HCT116 (cell line): ENCODE measurements at regions not wholly inside any gene's neighbourhood (a gene's known extent, or its start where the extent isn't known, plus 50 kb on each side); places are given as distances from the start of the nearest gene placed in this dataset.

ENCODE experiments used
- ATAC-seq: fragments of 200-7000 bp; cut with Tn5 transposase; 2 replicates; pipeline ENCODE4 v1.9.1; 2020; ENCODE audit warnings: mild to moderate bottlenecking, moderate library complexity
- BruUV-seq: library from RNA; stranded (reverse); fragments of 400-500 nt; replicated peaks from 2 replicates; lab custom pipeline; 2021; lab: Mats Ljungman, UMichigan
- CTCF ChIA-PET: fragments of 300-600 bp; sonication (Branson Sonifier 250); formaldehyde crosslinking; loops from one replicate; lab custom pipeline; 2021; ENCODE audit warnings: antibody characterized with exemption; lab: Charles Lee
- POLR2A ChIA-PET: fragments of 300-600, 350-600 bp; sonication (Branson Sonifier 250); formaldehyde crosslinking; loops from one replicate; lab custom pipeline; 2021; ENCODE audit warnings: antibody characterized with exemption; lab: Charles Lee
- RAD21 ChIA-PET, 2 experiments: fragments of 300-600 bp; sonication (Branson Sonifier 250); formaldehyde crosslinking; loops; one replicate each; lab custom pipeline; 2023; ENCODE audit warnings: low total read pairs in 2 of 2; ENCODE audit not compliant: uncharacterized antibody in 2 of 2, unreplicated experiment in 2 of 2, low non-redundant PET in 1 of 2; lab: Charles Lee
- DNase-seq: peaks from one replicate; pipeline ENCODE4 v3.0.0-alpha.2; 2010; ENCODE audit warnings: low read depth, low spot score
- H2AFZ ChIP-seq: fragments of 200-600 bp; shearing (Covaris generic), sonication (generic); 2 replicates; pipeline ENCODE4 v1.6.1; 2017; ENCODE audit warnings: low read depth, mixed run types, mixed read lengths, antibody characterized with exemption, low read length; ENCODE audit not compliant: poor library complexity, severe bottlenecking
- H3K27ac ChIP-seq: 2 replicates; pipeline ENCODE4 v1.5.1; 2012; ENCODE audit warnings: low read depth, low read length
- H3K27me3 ChIP-seq: fragments of 200-600 bp; sonication (generic); 2 replicates; pipeline ENCODE4 v1.6.1; 2016; ENCODE audit warnings: mixed run types, low read length, mixed read lengths; ENCODE audit not compliant: insufficient read depth
- H3K36me3 ChIP-seq, 2 experiments: fragments of 200-500 bp in 1 of 2; fragments of 200-600 bp in 1 of 2; sonication (Bioruptor generic) in 1 of 2; sonication (generic) in 1 of 2; 2 replicates each; pipeline versions ENCODE4 v1.5.1 to v1.6.1; 2014 to 2016; ENCODE audit warnings: low read length in 2 of 2, inconsistent platforms in 1 of 2, mixed read lengths in 1 of 2, mixed run types in 1 of 2; ENCODE audit not compliant: insufficient read depth in 2 of 2, control insufficient read depth in 1 of 2
- H3K4me1 ChIP-seq, 2 experiments: fragments of 200-600 bp in 1 of 2; sonication (generic) in 1 of 2; 2 replicates each; pipeline versions ENCODE4 v1.5.1 to v1.6.1; 2012 to 2017; ENCODE audit warnings: low read length in 2 of 2, inconsistent platforms in 1 of 2, mild to moderate bottlenecking in 1 of 2, mixed read lengths in 1 of 2, mixed run types in 1 of 2, moderate library complexity in 1 of 2; ENCODE audit not compliant: insufficient read depth in 2 of 2, control insufficient read depth in 1 of 2
- H3K4me2 ChIP-seq: fragments of 200-600 bp; sonication (generic); 2 replicates; pipeline ENCODE4 v1.6.1; 2017; ENCODE audit warnings: mixed run types, low read length, mixed read lengths
- H3K4me3 ChIP-seq, 2 experiments: fragments of 200-600 bp in 1 of 2; sonication (generic) in 1 of 2; replicated peaks in 1 of 2; 2 replicates each; pipeline ENCODE4 v1.5.1; 2011 to 2016; ENCODE audit warnings: low read length in 2 of 2, control low read depth in 1 of 2, low read depth in 1 of 2, mild to moderate bottlenecking in 1 of 2, mixed read lengths in 1 of 2, mixed run types in 1 of 2
- H3K79me2 ChIP-seq: fragments of 200-600 bp; sonication (generic); 2 replicates; pipeline ENCODE4 v1.6.1; 2017; ENCODE audit warnings: mild to moderate bottlenecking, mixed run types, low read length, moderate library complexity, mixed read lengths; ENCODE audit not compliant: insufficient read depth
- H3K9ac ChIP-seq: fragments of 200-600 bp; sonication (generic); 2 replicates; pipeline ENCODE4 v1.6.1; 2016; ENCODE audit warnings: low read length, mixed read lengths
- H3K9me2 ChIP-seq: fragments of 200-600 bp; sonication (generic), shearing (Covaris generic); 2 replicates; pipeline ENCODE4 v1.6.1; 2017; ENCODE audit warnings: mixed run types, mild to moderate bottlenecking, moderate library complexity; ENCODE audit not compliant: insufficient read depth
- H3K9me3 ChIP-seq, 2 experiments: fragments of 200-500 bp in 1 of 2; fragments of 200-600 bp in 1 of 2; sonication (Bioruptor generic) in 1 of 2; sonication (generic) in 1 of 2; 2 replicates each; pipeline ENCODE4 v1.6.1; 2014 to 2017; ENCODE audit warnings: low read length in 2 of 2, mixed read lengths in 2 of 2, inconsistent platforms in 1 of 2, low read depth in 1 of 2, mild to moderate bottlenecking in 1 of 2, mixed run types in 1 of 2, moderate library complexity in 1 of 2; ENCODE audit not compliant: control insufficient read depth in 1 of 2, insufficient read depth in 1 of 2
- H4K20me1 ChIP-seq: fragments of 200-600 bp; sonication (generic), shearing (Covaris generic); 2 replicates; pipeline ENCODE4 v1.6.1; 2017; ENCODE audit warnings: mixed run types, mild to moderate bottlenecking, moderate library complexity; ENCODE audit not compliant: insufficient read depth
- CBX3 ChIP-seq: IDR thresholded peaks from 2 replicates; pipeline ENCODE4 v1.6.1; 2012; ENCODE audit warnings: low read depth
- CEBPB ChIP-seq: IDR thresholded peaks from 2 replicates; pipeline ENCODE4 v1.6.1; 2012; ENCODE audit warnings: low read depth
- CTCF ChIP-seq, 3 experiments: fragments of 200-600 bp in 1 of 3; sonication (generic) in 1 of 3; IDR thresholded peaks in 2 of 3; conservative IDR thresholded peaks in 1 of 3; 2 replicates each; pipeline ENCODE4 v1.5.1; 2012 to 2017; ENCODE audit warnings: low read depth in 2 of 3, low read length in 2 of 3, antibody characterized with exemption in 1 of 3, borderline replicate concordance in 1 of 3, control low read depth in 1 of 3, mild to moderate bottlenecking in 1 of 3, mixed read lengths in 1 of 3, mixed run types in 1 of 3, moderate library complexity in 1 of 3; ENCODE audit not compliant: insufficient read depth in 1 of 3
- EGR1 ChIP-seq: IDR thresholded peaks from 2 replicates; pipeline ENCODE4 v1.6.1; 2012; ENCODE audit warnings: low read depth
- EZH2 ChIP-seq: fragments of 200-600 bp; sonication (generic); IDR thresholded peaks from 2 replicates; pipeline ENCODE4 v1.6.1; 2017; ENCODE audit warnings: antibody characterized with exemption, mixed run types
- EZH2phosphoT487 ChIP-seq: fragments of 200-600 bp; IDR thresholded peaks from 2 replicates; pipeline ENCODE4 v1.6.1; 2018; ENCODE audit warnings: antibody characterized with exemption, borderline replicate concordance
- JUND ChIP-seq: IDR thresholded peaks from 2 replicates; pipeline ENCODE4 v1.6.1; 2012
- POLR2A ChIP-seq: IDR thresholded peaks from 2 replicates; pipeline ENCODE4 v1.7.0; 2011; ENCODE audit warnings: borderline replicate concordance; ENCODE audit not compliant: insufficient read depth, insufficient read length; ENCODE audit errors: extremely low read depth
- RAD21 ChIP-seq: IDR thresholded peaks from 2 replicates; pipeline ENCODE4 v1.6.1; 2012; ENCODE audit warnings: low read depth, mild to moderate bottlenecking
- REST ChIP-seq: IDR thresholded peaks from 2 replicates; pipeline ENCODE4 v1.6.1; 2012; ENCODE audit warnings: low read depth
- SP1 ChIP-seq: IDR thresholded peaks from 2 replicates; pipeline ENCODE4 v1.6.1; 2012; ENCODE audit warnings: low read depth
- ZBTB33 ChIP-seq: IDR thresholded peaks from 2 replicates; pipeline ENCODE4 v1.6.1; 2011; ENCODE audit warnings: mild to moderate bottlenecking, low read length, moderate library complexity; ENCODE audit not compliant: insufficient replicate concordance; ENCODE audit errors: extremely low read depth
- ZFX ChIP-seq: fragments of 450-650 bp; IDR thresholded peaks from 2 replicates; pipeline ENCODE4 v1.6.1; 2017
- ZNF274 ChIP-seq: fragments of 200-500 bp; sonication (Bioruptor generic); IDR thresholded peaks from 2 replicates; pipeline ENCODE4 v1.6.1; 2014; ENCODE audit warnings: mild to moderate bottlenecking, low read depth, low read length, inconsistent platforms
- intact Hi-C: fragments of 100-400 bp; cut with micrococcal nuclease; formaldehyde crosslinking; loops from 2 replicates; pipeline ENCODE4 v1.10.0; 2022

- CTCF ChIA-PET = no interaction called here
- H3K9me3 ChIP-seq = no peaks in the 10 kb centered on the region
- ATAC-seq = no peak
- BruUV-seq = no TSS peak
- intact Hi-C loops = no loop called here
- H3K27ac ChIP-seq = no peak overlapping the region
- no peak overlapping the region for H3K4me2 ChIP-seq
- no peaks in the 10 kb centered on the region for H3K36me3 ChIP-seq
- H3K27me3 ChIP-seq = no peaks in the 10 kb centered on the region
- H3K4me1 ChIP-seq = no peaks in the 10 kb centered on the region
- no peak overlapping the region for H3K4me3 ChIP-seq
- no peak for TF ChIP-seq JUND
- TF ChIP-seq ZBTB33 = no peak
- TF ChIP-seq SP1 = no peak
- no peak for TF ChIP-seq POLR2A
- no peak for TF ChIP-seq EGR1
- no peak overlapping the region for H3K9ac ChIP-seq
- no peak for DNase-seq
- H3K9me2 ChIP-seq = no peaks in the 10 kb centered on the region
- no peaks in the 10 kb centered on the region for H4K20me1 ChIP-seq
- POLR2A ChIA-PET = no interaction called here
- RAD21 ChIA-PET = no interaction called here
- H2AFZ ChIP-seq = no peak overlapping the region
- no peaks in the 10 kb centered on the region for H3K79me2 ChIP-seq
These were observed 323.4 kb downstream of the BCL11A start for GRCh38 chr2:60230037-60230436.

GRCh38 chr2:60226943-60227342 lies 326.5 kb downstream of the BCL11A start:
- no peak overlapping the region for H2AFZ ChIP-seq
- H3K27ac ChIP-seq = no peak overlapping the region
- H3K9ac ChIP-seq = no peak overlapping the region
- no peaks in the 10 kb centered on the region for H3K9me3 ChIP-seq
- no peaks in the 10 kb centered on the region for H3K9me2 ChIP-seq
- H3K4me3 ChIP-seq = no peak overlapping the region
- CTCF ChIA-PET = no interaction called here
- intact Hi-C loops = no loop called here
- DNase-seq (no peak), ATAC-seq (no peak)
- POLR2A ChIA-PET = no interaction called here
- no peaks in the 10 kb centered on the region for H3K27me3 ChIP-seq
- H4K20me1 ChIP-seq = no peaks in the 10 kb centered on the region
- no TSS peak for BruUV-seq
- no peaks in the 10 kb centered on the region for H3K4me1 ChIP-seq
- RAD21 ChIA-PET = no interaction called here
- no peak overlapping the region for H3K4me2 ChIP-seq
- H3K79me2 ChIP-seq = no peaks in the 10 kb centered on the region
- no peaks in the 10 kb centered on the region for H3K36me3 ChIP-seq
- no peak for TF ChIP-seq ZNF274
- TF ChIP-seq CBX3 = no peak
- no peak for TF ChIP-seq REST
- TF ChIP-seq JUND = no peak
- TF ChIP-seq CTCF (IDR thresholded peaks at IDR 0.05 in 2 of 3, conservative IDR thresholded peaks at IDR 0.05 in 1 of 3; ENCODE audit: borderline replicate concordance in 1 of 3, insufficient read depth in 1 of 3, low read depth in 2 of 3, low read length in 2 of 3) = no peak
- no peak for TF ChIP-seq EZH2
- TF ChIP-seq EZH2phosphoT487 = no peak
- TF ChIP-seq EGR1 = no peak
- no peak for TF ChIP-seq SP1
- no peak for TF ChIP-seq RAD21
- TF ChIP-seq CEBPB = no peak
- no peak for TF ChIP-seq ZFX
